Pancreas (tissue), 10 donors: ENCODE measurements at regions not wholly inside any gene's neighbourhood (a gene's known extent, or its start where the extent isn't known, plus 50 kb on each side); places are given as distances from the start of the nearest gene placed in this dataset.

ENCODE experiments used
- ATAC-seq, 4 donors: fragments of 200-7000 bp; cut with Tn5 transposase; one replicate each; pipeline versions ENCODE4 v1.8.0 to v1.9.1; 2020; ENCODE audit warnings: mild to moderate bottlenecking in 4 of 4, moderate library complexity in 4 of 4
- DNase-seq, 6 donors: peaks; one replicate each; pipeline ENCODE4 v3.0.0-alpha.2; 2020
- FAIRE-seq: peaks from 2 replicates; lab custom pipeline; 2012; peaks lifted over from hg19 to GRCh38; lab: Jason Lieb, UNC
- H3K27ac ChIP-seq, 4 donors: fragments of 200-600 bp; sonication (generic); 1 replicate in 3 of 4; 2 replicates in 1 of 4; pipeline versions ENCODE4 v1.5.0 to v1.8.0; 2020
- H3K27me3 ChIP-seq, 4 donors: fragments of 200-600 bp; one replicate each; pipeline ENCODE4 v1.8.0; 2021
- H3K36me3 ChIP-seq, 3 donors: fragments of 200-600 bp; sonication (generic) in 1 of 3; one replicate each; pipeline versions ENCODE4 v1.5.0 to v1.8.0; 2020 to 2021
- H3K4me1 ChIP-seq, 3 donors: fragments of 200-600 bp; one replicate each; pipeline ENCODE4 v1.8.0; 2021
- H3K4me3 ChIP-seq, 4 donors: fragments of 200-600 bp; sonication (generic) in 2 of 4; one replicate each; pipeline versions ENCODE4 v1.5.0 to v1.8.0; 2020 to 2021
- H3K9me3 ChIP-seq, 4 donors: fragments of 200-600 bp; one replicate each; pipeline ENCODE4 v1.8.0; 2021
- CTCF ChIP-seq, 4 donors: fragments of 200-600 bp; sonication (generic) in 3 of 4; IDR thresholded peaks; one replicate each; pipeline versions ENCODE4 v1.5.0 to v1.8.0; 2021; ENCODE audit warnings: antibody characterized with exemption in 4 of 4
- WGBS, 2 donors: extraction: QIAGEN DNeasy Blood & Tissue Kit; methylation state at CpG; one replicate each; pipeline ENCODE4 v1.1.7; 2013; 5-methylcytosine and 5-hydroxymethylcytosine counted together
- intact Hi-C, 3 donors: fragments of 100-400 bp; cut with DNase I; formaldehyde crosslinking; loops; one replicate each; pipeline versions ENCODE4 v1.11.1 to v1.14.2; 2022
- donor health status: healthy with polysubstance abuse.
- donor health status: DM: no; HTN: no; CAD: no; lungs with moderate emphysema.
- donor health status: DM: no; HTN: no; CAD: no.
- donor health status: control.
- donor health status: control.
- donor health status: Bipolar disorder and iron deficiency.
- donor health status: DM: yes; HTN: yes; CAD: no.
- donor health status: DM: no; HTN: no; CAD: no.
- donor health status: DM: no; HTN: no; CAD: no.
- donor health status: DM: yes; HTN: yes; CAD: no.

- 72 to 73% methylated on average over 5 of the region's 5 CpGs for WGBS, 2 donors
- ATAC-seq (no peak), FAIRE-seq (no peak), DNase-seq (no peak)
- Histone ChIP-seq H3K9me3 (no peaks in the 10 kb centered on the region), H3K36me3 (no peaks in the 10 kb centered on the region), H3K4me3 (no peak overlapping the region), H3K27me3 (no peaks in the 10 kb centered on the region), H3K27ac (no peak overlapping the region), H3K4me1 (no peaks in the 10 kb centered on the region)
- intact Hi-C loops: no loop called here
- no peak for TF ChIP-seq CTCF (IDR thresholded peaks at IDR 0.05)
Observed at GRCh38 chr1:187773168-187773567, 944.4 kb downstream of the PLA2G4A start.

GRCh38 chr1:187787736-187788135, 959.0 kb downstream of the PLA2G4A start:
- no peak for TF ChIP-seq CTCF (IDR thresholded peaks at IDR 0.05)
- Histone ChIP-seq H3K4me1 (no peaks in the 10 kb centered on the region), H3K4me3 (no peak overlapping the region), H3K36me3 (no peaks in the 10 kb centered on the region), H3K27me3 (no peaks in the 10 kb centered on the region), H3K9me3 (no peaks in the 10 kb centered on the region), H3K27ac (no peak overlapping the region)
- intact Hi-C loops: no loop called here
- ATAC-seq (no peak), FAIRE-seq (no peak), DNase-seq (no peak)
- WGBS, 2 donors: 70 to 73% methylated on average over 3 of the region's 3 CpGs

- Histone ChIP-seq H3K4me3 (no peak overlapping the region), H3K27me3 (no peaks in the 10 kb centered on the region), H3K27ac (no peak overlapping the region), H3K4me1 (no peaks in the 10 kb centered on the region), H3K9me3 (no peaks in the 10 kb centered on the region), H3K36me3 (no peaks in the 10 kb centered on the region)
- DNase-seq (no peak), ATAC-seq (no peak), FAIRE-seq (no peak)
- no peak for TF ChIP-seq CTCF (IDR thresholded peaks at IDR 0.05)
- intact Hi-C loops: no loop called here
- 80 to 82% methylated on average over 2 of the region's 2 CpGs for WGBS, 2 donors
Observed at GRCh38 chr1:187788718-187789117, 960.0 kb downstream of the PLA2G4A start.

GRCh38 chr1:187790724-187791123, 962.0 kb downstream of the PLA2G4A start:
- no peaks in the 10 kb centered on the region for H3K4me1 ChIP-seq
- intact Hi-C loops: no loop called here
- no peak for DNase-seq
- no peak for FAIRE-seq
- no peaks in the 10 kb centered on the region for H3K9me3 ChIP-seq
- 90 to 91% methylated on average over 1 of the region's 1 CpG for WGBS, 2 donors
- no peak for TF ChIP-seq CTCF (IDR thresholded peaks at IDR 0.05)
- no peak overlapping the region for H3K4me3 ChIP-seq
- H3K27me3 ChIP-seq: no peaks in the 10 kb centered on the region
- H3K27ac ChIP-seq: no peak overlapping the region
- no peaks in the 10 kb centered on the region for H3K36me3 ChIP-seq
- ATAC-seq: no peak

GRCh38 chr1:187794561-187794960, 965.8 kb downstream of the PLA2G4A start:
- Histone ChIP-seq H3K36me3 (no peaks in the 10 kb centered on the region), H3K4me1 (no peaks in the 10 kb centered on the region), H3K4me3 (no peak overlapping the region), H3K27me3 (no peaks in the 10 kb centered on the region), H3K9me3 (no peaks in the 10 kb centered on the region), H3K27ac (no peak overlapping the region)
- FAIRE-seq (no peak), DNase-seq (no peak), ATAC-seq (no peak)
- 33 to 58% methylated on average over 2 of the region's 2 CpGs for WGBS, 2 donors
- intact Hi-C loops: no loop called here
- no peak for TF ChIP-seq CTCF (IDR thresholded peaks at IDR 0.05)
